ENCODE measurements at regions not wholly inside any gene's neighbourhood (a gene's known extent, or its start where the extent isn't known, plus 50 kb on each side); places are given as distances from the start of the nearest gene placed in this dataset.
"Not testable (repeated sequence)": the region's sequence is repeated elsewhere in the genome, so short reads cannot be mapped to it uniquely, and the experiment has no call there.

- Histone ChIP-seq H3K4me3 (ENCODE audit: low read length in 2 of 2) (no peak overlapping the region), H3K9ac (ENCODE audit: low read length in 2 of 2) (no peak overlapping the region), H3K4me1 (ENCODE audit: control insufficient read depth, insufficient read depth, low read length) (no peaks in the 10 kb centered on the region), H3K27me3 (ENCODE audit: control insufficient read depth in 1 of 2, insufficient read depth in 2 of 2, low read length in 2 of 2) (no peaks in the 10 kb centered on the region), H3K27ac (ENCODE audit: low read length) (no peak overlapping the region), H3K36me3 (ENCODE audit: control insufficient read depth in 2 of 2, insufficient read depth in 2 of 2, low read length in 2 of 2) (no peaks in the 10 kb centered on the region), H3K9me3 (ENCODE audit: control insufficient read depth in 2 of 2, low read length in 2 of 2) (no peaks in the 10 kb centered on the region)
Observed at GRCh38 chr10:56222237-56222636, 138.8 kb downstream of the ZWINT start.

GRCh38 chr10:56212951-56213350, 148.1 kb downstream of the ZWINT start:
- Histone ChIP-seq H3K9ac (ENCODE audit: low read length in 2 of 2) (no peak overlapping the region), H3K9me3 (ENCODE audit: control insufficient read depth in 2 of 2, low read length in 2 of 2) (peaks cover 0 to 6% of the 10 kb centered on the region in 2 donors), H3K4me3 (ENCODE audit: low read length in 2 of 2) (no peak overlapping the region), H3K27me3 (ENCODE audit: control insufficient read depth in 1 of 2, insufficient read depth in 2 of 2, low read length in 2 of 2) (no peaks in the 10 kb centered on the region), H3K27ac (ENCODE audit: low read length) (no peak overlapping the region), H3K4me1 (ENCODE audit: control insufficient read depth, insufficient read depth, low read length) (no peaks in the 10 kb centered on the region), H3K36me3 (ENCODE audit: control insufficient read depth in 2 of 2, insufficient read depth in 2 of 2, low read length in 2 of 2) (no peaks in the 10 kb centered on the region)

GRCh38 chr10:56181607-56182006, 179.5 kb downstream of the ZWINT start:
- Histone ChIP-seq H3K27ac (ENCODE audit: low read length) (no peak overlapping the region), H3K9me3 (ENCODE audit: control insufficient read depth in 2 of 2, low read length in 2 of 2) (no peaks in the 10 kb centered on the region)

GRCh38 chr10:56178210-56178609, 182.8 kb downstream of the ZWINT start:
- H3K9me3 ChIP-seq (ENCODE audit: control insufficient read depth in 2 of 2, low read length in 2 of 2) = no peaks in the 10 kb centered on the region
- H3K9ac ChIP-seq (ENCODE audit: low read length in 2 of 2) = no peak overlapping the region
- no peaks in the 10 kb centered on the region for H3K36me3 ChIP-seq (ENCODE audit: control insufficient read depth in 2 of 2, insufficient read depth in 2 of 2, low read length in 2 of 2)
- H3K4me3 ChIP-seq (ENCODE audit: low read length in 2 of 2) = no peak overlapping the region
- H3K27ac ChIP-seq (ENCODE audit: low read length) = no peak overlapping the region
- H3K27me3 ChIP-seq (ENCODE audit: control insufficient read depth in 1 of 2, insufficient read depth in 2 of 2, low read length in 2 of 2) = no peaks in the 10 kb centered on the region
- H3K4me1 ChIP-seq (ENCODE audit: control insufficient read depth, insufficient read depth, low read length) = no peaks in the 10 kb centered on the region

More at GRCh38 chr10:56181607-56182006, 179.5 kb downstream of the ZWINT start:
- no peak overlapping the region for H3K4me3 ChIP-seq (ENCODE audit: low read length in 2 of 2)
- no peaks in the 10 kb centered on the region for H3K27me3 ChIP-seq (ENCODE audit: control insufficient read depth in 1 of 2, insufficient read depth in 2 of 2, low read length in 2 of 2)
- H3K4me1 ChIP-seq (ENCODE audit: control insufficient read depth, insufficient read depth, low read length) = no peaks in the 10 kb centered on the region
- no peaks in the 10 kb centered on the region for H3K36me3 ChIP-seq (ENCODE audit: control insufficient read depth in 2 of 2, insufficient read depth in 2 of 2, low read length in 2 of 2)
- no peak overlapping the region for H3K9ac ChIP-seq (ENCODE audit: low read length in 2 of 2)

- H3K36me3 ChIP-seq (ENCODE audit: control insufficient read depth in 2 of 2, insufficient read depth in 2 of 2, low read length in 2 of 2); H3K9me3 ChIP-seq (ENCODE audit: control insufficient read depth in 2 of 2, low read length in 2 of 2); H3K9ac ChIP-seq (ENCODE audit: low read length in 2 of 2); H3K4me1 ChIP-seq (ENCODE audit: control insufficient read depth, insufficient read depth, low read length); H3K4me3 ChIP-seq (ENCODE audit: low read length in 2 of 2); H3K27me3 ChIP-seq (ENCODE audit: control insufficient read depth in 1 of 2, insufficient read depth in 2 of 2, low read length in 2 of 2); H3K27ac ChIP-seq (ENCODE audit: low read length): not testable (repeated sequence)
Observed at GRCh38 chr10:56155091-56155513, 206.0 kb downstream of the ZWINT start.

GRCh38 chr10:56146806-56147205, 214.3 kb downstream of the ZWINT start:
- H3K27ac ChIP-seq (ENCODE audit: low read length) = no peak overlapping the region
- no peaks in the 10 kb centered on the region for H3K4me1 ChIP-seq (ENCODE audit: control insufficient read depth, insufficient read depth, low read length)
- peaks cover 0 to 2% of the 10 kb centered on the region in 2 donors for H3K9me3 ChIP-seq (ENCODE audit: control insufficient read depth in 2 of 2, low read length in 2 of 2)
- no peaks in the 10 kb centered on the region for H3K36me3 ChIP-seq (ENCODE audit: control insufficient read depth in 2 of 2, insufficient read depth in 2 of 2, low read length in 2 of 2)
- H3K9ac ChIP-seq (ENCODE audit: low read length in 2 of 2) = no peak overlapping the region
- no peak overlapping the region for H3K4me3 ChIP-seq (ENCODE audit: low read length in 2 of 2)
- H3K27me3 ChIP-seq (ENCODE audit: control insufficient read depth in 1 of 2, insufficient read depth in 2 of 2, low read length in 2 of 2) = no peaks in the 10 kb centered on the region

- Histone ChIP-seq H3K9me3 (ENCODE audit: control insufficient read depth in 2 of 2, low read length in 2 of 2) (no peaks in the 10 kb centered on the region), H3K36me3 (ENCODE audit: control insufficient read depth in 2 of 2, insufficient read depth in 2 of 2, low read length in 2 of 2) (no peaks in the 10 kb centered on the region), H3K9ac (ENCODE audit: low read length in 2 of 2) (no peak overlapping the region), H3K4me1 (ENCODE audit: control insufficient read depth, insufficient read depth, low read length) (no peaks in the 10 kb centered on the region), H3K27me3 (ENCODE audit: control insufficient read depth in 1 of 2, insufficient read depth in 2 of 2, low read length in 2 of 2) (no peaks in the 10 kb centered on the region), H3K27ac (ENCODE audit: low read length) (no peak overlapping the region), H3K4me3 (ENCODE audit: low read length in 2 of 2) (no peak overlapping the region)
Observed at GRCh38 chr10:56142092-56142728, 218.8 kb downstream of the ZWINT start.

- Histone ChIP-seq H3K27me3 (ENCODE audit: control insufficient read depth in 1 of 2, insufficient read depth in 2 of 2, low read length in 2 of 2) (no peaks in the 10 kb centered on the region), H3K36me3 (ENCODE audit: control insufficient read depth in 2 of 2, insufficient read depth in 2 of 2, low read length in 2 of 2) (no peaks in the 10 kb centered on the region), H3K4me1 (ENCODE audit: control insufficient read depth, insufficient read depth, low read length) (no peaks in the 10 kb centered on the region), H3K4me3 (ENCODE audit: low read length in 2 of 2) (no peak overlapping the region), H3K9ac (ENCODE audit: low read length in 2 of 2) (no peak overlapping the region), H3K27ac (ENCODE audit: low read length) (no peak overlapping the region), H3K9me3 (ENCODE audit: control insufficient read depth in 2 of 2, low read length in 2 of 2) (no peaks in the 10 kb centered on the region)
Observed at GRCh38 chr10:56139405-56139804, 221.7 kb downstream of the ZWINT start.

- H3K27me3 ChIP-seq (ENCODE audit: control insufficient read depth in 1 of 2, insufficient read depth in 2 of 2, low read length in 2 of 2) = no peaks in the 10 kb centered on the region
- H3K36me3 ChIP-seq (ENCODE audit: control insufficient read depth in 2 of 2, insufficient read depth in 2 of 2, low read length in 2 of 2) = no peaks in the 10 kb centered on the region
- no peaks in the 10 kb centered on the region for H3K4me1 ChIP-seq (ENCODE audit: control insufficient read depth, insufficient read depth, low read length)
- no peaks in the 10 kb centered on the region for H3K9me3 ChIP-seq (ENCODE audit: control insufficient read depth in 2 of 2, low read length in 2 of 2)
- H3K9ac ChIP-seq (ENCODE audit: low read length in 2 of 2) = no peak overlapping the region
- H3K4me3 ChIP-seq (ENCODE audit: low read length in 2 of 2) = no peak overlapping the region
- H3K27ac ChIP-seq (ENCODE audit: low read length) = no peak overlapping the region
Observed at GRCh38 chr10:56135828-56136227, 225.2 kb downstream of the ZWINT start.

GRCh38 chr10:56123247-56123646, 237.8 kb downstream of the ZWINT start:
- Histone ChIP-seq H3K9ac (ENCODE audit: low read length in 2 of 2) (no peak overlapping the region), H3K27me3 (ENCODE audit: control insufficient read depth in 1 of 2, insufficient read depth in 2 of 2, low read length in 2 of 2) (no peaks in the 10 kb centered on the region), H3K36me3 (ENCODE audit: control insufficient read depth in 2 of 2, insufficient read depth in 2 of 2, low read length in 2 of 2) (no peaks in the 10 kb centered on the region), H3K9me3 (ENCODE audit: control insufficient read depth in 2 of 2, low read length in 2 of 2) (no peaks in the 10 kb centered on the region), H3K4me3 (ENCODE audit: low read length in 2 of 2) (no peak overlapping the region), H3K4me1 (ENCODE audit: control insufficient read depth, insufficient read depth, low read length) (no peaks in the 10 kb centered on the region), H3K27ac (ENCODE audit: low read length) (no peak overlapping the region)

GRCh38 chr10:56116684-56117083, 244.4 kb downstream of the ZWINT start:
- Histone ChIP-seq H3K27ac (ENCODE audit: low read length) (no peak overlapping the region), H3K9ac (ENCODE audit: low read length in 2 of 2) (no peak overlapping the region), H3K4me1 (ENCODE audit: control insufficient read depth, insufficient read depth, low read length) (no peaks in the 10 kb centered on the region), H3K4me3 (ENCODE audit: low read length in 2 of 2) (no peak overlapping the region), H3K36me3 (ENCODE audit: control insufficient read depth in 2 of 2, insufficient read depth in 2 of 2, low read length in 2 of 2) (no peaks in the 10 kb centered on the region), H3K27me3 (ENCODE audit: control insufficient read depth in 1 of 2, insufficient read depth in 2 of 2, low read length in 2 of 2) (no peaks in the 10 kb centered on the region), H3K9me3 (ENCODE audit: control insufficient read depth in 2 of 2, low read length in 2 of 2) (no peaks in the 10 kb centered on the region)
